ENCODE measurements at regions not wholly inside any gene's neighbourhood (a gene's known extent, or its start where the extent isn't known, plus 50 kb on each side); places are given as distances from the start of the nearest gene placed in this dataset.

DNA sequence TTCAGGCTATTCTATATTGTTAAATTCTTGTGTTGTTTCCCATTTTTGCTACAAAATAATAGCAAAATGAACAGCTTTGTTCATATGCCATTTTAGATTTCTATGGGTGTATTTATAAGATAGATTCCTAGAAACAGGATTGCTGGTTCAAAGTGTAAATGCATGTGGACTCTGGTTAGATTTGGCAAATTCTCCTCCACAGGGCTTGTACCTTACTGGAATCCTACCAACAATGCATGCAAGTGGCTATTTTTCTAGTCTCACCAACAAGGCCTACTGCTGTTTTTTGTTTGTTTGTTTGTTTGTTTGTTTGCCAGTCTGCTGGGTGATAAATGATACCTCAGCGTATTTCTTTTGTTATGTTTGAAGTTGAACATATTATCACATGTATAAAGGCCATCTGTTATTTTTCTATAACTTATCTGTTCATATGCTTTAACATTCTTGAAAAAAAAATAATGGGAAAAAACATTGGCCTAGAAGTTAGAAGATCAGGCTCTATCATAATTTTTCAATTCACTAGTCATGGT, 87.1 kb upstream of the AHR start:
- TF ChIP-seq EZH2 (IDR thresholded peaks at IDR 0.05; ENCODE audit: low read depth, low read length, severe bottlenecking) (no peak), CBX8 (IDR thresholded peaks at IDR 0.05; ENCODE audit: borderline replicate concordance, low read depth, low read length) (no peak), NRF1 (IDR thresholded peaks at IDR 0.05; ENCODE audit: low read depth, low read length) (no peak), POLR2A (IDR thresholded peaks at IDR 0.05; ENCODE audit: control extremely low read depth in 1 of 2, low read depth in 2 of 2, low read length in 2 of 2) (no peak), POLR2AphosphoS5 (IDR thresholded peaks at IDR 0.05; ENCODE audit: low read depth, low read length) (no peak), BRCA1 (IDR thresholded peaks at IDR 0.05; ENCODE audit: low read depth, low read length) (no peak), GABPA (IDR thresholded peaks at IDR 0.05; ENCODE audit: borderline replicate concordance, insufficient read depth, low read length) (no peak)
- TF ChIP-seq, protein P1, sequence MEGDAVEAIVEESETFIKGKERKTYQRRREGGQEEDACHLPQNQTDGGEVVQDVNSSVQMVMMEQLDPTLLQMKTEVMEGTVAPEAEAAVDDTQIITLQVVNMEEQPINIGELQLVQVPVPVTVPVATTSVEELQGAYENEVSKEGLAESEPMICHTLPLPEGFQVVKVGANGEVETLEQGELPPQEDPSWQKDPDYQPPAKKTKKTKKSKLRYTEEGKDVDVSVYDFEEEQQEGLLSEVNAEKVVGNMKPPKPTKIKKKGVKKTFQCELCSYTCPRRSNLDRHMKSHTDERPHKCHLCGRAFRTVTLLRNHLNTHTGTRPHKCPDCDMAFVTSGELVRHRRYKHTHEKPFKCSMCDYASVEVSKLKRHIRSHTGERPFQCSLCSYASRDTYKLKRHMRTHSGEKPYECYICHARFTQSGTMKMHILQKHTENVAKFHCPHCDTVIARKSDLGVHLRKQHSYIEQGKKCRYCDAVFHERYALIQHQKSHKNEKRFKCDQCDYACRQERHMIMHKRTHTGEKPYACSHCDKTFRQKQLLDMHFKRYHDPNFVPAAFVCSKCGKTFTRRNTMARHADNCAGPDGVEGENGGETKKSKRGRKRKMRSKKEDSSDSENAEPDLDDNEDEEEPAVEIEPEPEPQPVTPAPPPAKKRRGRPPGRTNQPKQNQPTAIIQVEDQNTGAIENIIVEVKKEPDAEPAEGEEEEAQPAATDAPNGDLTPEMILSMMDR (IDR thresholded peaks at IDR 0.05; ENCODE audit: control extremely low read depth in 1 of 3, insufficient read depth in 1 of 3, low read depth in 1 of 3, low read length in 3 of 3): no peak
- TF ChIP-seq, protein P2, sequence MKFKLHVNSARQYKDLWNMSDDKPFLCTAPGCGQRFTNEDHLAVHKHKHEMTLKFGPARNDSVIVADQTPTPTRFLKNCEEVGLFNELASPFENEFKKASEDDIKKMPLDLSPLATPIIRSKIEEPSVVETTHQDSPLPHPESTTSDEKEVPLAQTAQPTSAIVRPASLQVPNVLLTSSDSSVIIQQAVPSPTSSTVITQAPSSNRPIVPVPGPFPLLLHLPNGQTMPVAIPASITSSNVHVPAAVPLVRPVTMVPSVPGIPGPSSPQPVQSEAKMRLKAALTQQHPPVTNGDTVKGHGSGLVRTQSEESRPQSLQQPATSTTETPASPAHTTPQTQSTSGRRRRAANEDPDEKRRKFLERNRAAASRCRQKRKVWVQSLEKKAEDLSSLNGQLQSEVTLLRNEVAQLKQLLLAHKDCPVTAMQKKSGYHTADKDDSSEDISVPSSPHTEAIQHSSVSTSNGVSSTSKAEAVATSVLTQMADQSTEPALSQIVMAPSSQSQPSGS (IDR thresholded peaks at IDR 0.05; ENCODE audit: low read length): no peak
